DMS114 treated with DMSO at 0.1 percent for 48 hours (cell line): ENCODE measurements at regions not wholly inside any gene's neighbourhood (a gene's known extent, or its start where the extent isn't known, plus 50 kb on each side); places are given as distances from the start of the nearest gene placed in this dataset.
"Not testable (repeated sequence)": the region's sequence is repeated elsewhere in the genome, so short reads cannot be mapped to it uniquely, and the experiment has no call there.

Source experiments
- DNase-seq: peaks from one replicate; lab custom pipeline; 2025; ENCODE audit not compliant: unreplicated experiment; lab: John Stamatoyannopoulos, UW

- DNase-seq = no peak
These were observed 572.9 kb upstream of the SGCD start for GRCh38 chr5:155753943-155754581.

DNA sequence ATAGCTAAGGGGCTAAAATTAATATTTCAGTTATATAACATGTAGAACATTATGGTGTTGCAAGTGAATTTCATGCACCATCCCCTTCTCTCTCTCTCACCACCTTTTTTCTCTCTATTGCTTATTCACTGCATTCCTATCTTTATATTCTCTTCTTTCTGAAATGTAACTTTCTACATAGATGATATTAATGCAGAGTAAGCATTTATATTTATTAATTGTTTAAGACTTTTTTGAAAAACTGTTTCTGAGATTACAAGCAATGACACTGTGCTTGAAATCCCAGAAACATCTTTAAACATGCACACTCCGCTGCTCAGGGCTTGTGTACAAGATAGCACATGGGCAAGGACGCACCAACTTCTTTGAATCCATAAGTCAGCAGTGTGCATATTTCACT lies 567.7 kb upstream of the SGCD start:
- DNase-seq = no peak

GRCh38 chr5:155759984-155760383 lies 567.0 kb upstream of the SGCD start:
- no peak for DNase-seq

GRCh38 chr5:155761502-155761901 lies 565.5 kb upstream of the SGCD start:
- no peak for DNase-seq

- DNase-seq = no peak
These were observed 561.2 kb upstream of the SGCD start for GRCh38 chr5:155765715-155766114.

GRCh38 chr5:155767470-155767869 lies 559.5 kb upstream of the SGCD start:
- DNase-seq = no peak

DNA sequence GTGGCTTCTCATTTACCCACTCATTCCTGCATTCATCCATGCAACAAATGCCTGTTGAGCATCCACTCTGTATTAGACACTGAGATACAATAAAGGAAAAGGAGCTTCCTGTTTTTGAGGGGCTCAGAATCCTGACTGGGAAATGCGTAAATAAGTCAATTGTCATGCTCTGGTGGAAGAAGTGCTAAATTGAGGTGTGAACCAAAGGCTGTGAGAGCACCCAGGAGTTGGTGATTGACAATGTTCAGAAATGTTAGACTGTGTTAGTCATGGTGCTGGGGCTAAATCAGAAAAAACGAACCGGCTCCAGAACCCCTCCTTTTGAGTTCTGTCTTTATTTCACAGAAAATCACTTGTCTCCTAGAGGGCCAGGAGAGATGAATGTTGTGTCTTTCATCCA lies 558.6 kb upstream of the SGCD start:
- no peak for DNase-seq

DNA sequence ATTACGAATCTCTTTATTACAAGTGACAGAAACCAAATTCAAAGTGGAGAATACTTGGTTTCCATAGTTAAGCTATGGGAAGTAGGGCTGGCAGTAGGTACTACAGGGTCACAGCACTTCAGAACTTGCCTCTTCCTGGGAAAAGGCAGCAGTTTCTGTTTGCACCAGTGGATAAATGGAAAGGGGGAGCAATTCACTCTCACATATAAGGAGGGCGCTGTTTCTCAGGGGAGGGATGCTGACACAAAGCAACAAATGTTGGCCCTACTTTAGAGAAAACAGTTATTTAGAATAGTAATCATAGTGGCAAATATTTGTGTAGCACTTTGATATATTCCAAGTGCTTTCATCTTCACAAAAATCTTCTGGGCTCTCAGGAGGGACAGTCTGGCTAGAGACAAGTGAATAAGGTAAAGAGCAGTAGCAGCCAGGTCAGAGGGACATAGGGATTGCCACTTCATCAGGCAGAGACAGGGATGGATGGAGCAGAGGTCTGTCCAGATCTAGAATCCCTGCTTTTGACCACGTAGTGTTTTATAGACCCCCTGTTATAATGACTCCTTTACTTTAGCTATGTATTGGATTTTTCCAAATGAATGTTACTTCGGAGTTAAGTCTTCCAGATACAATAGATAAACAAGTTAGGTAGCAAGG lies 554.8 kb upstream of the SGCD start:
- no peak for DNase-seq

GRCh38 chr5:155773680-155774079 lies 553.3 kb upstream of the SGCD start:
- DNase-seq = no peak

- DNase-seq = no peak
These were observed 546.7 kb upstream of the SGCD start for GRCh38 chr5:155780260-155780659.

- no peak for DNase-seq
These were observed 543.7 kb upstream of the SGCD start for GRCh38 chr5:155783246-155783645.

DNA sequence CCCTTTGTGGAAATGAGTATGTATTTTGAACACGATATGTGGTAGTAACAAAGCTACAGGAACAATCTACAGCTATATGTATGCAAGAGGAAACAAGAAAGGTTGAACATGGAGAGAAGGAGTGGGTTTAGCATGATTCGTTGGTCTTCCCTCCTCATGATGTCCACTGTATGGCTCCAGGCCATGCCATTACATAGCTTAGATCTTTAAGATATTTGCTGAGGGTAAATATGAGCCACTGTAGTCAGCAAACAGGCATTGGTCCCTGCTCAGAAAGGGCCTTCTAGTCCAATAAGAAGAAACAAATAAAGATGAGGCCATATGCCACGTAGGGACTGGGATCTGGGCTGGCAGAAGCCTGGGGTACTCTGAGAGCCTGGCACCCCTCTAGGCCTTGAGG lies 543.2 kb upstream of the SGCD start:
- DNase-seq = no peak

GRCh38 chr5:155786108-155786507 lies 540.9 kb upstream of the SGCD start:
- DNase-seq = no peak

- no peak for DNase-seq
These were observed 534.1 kb upstream of the SGCD start for GRCh38 chr5:155792873-155793272.

- no peak for DNase-seq
These were observed 532.2 kb upstream of the SGCD start for GRCh38 chr5:155794795-155795194.

DNA sequence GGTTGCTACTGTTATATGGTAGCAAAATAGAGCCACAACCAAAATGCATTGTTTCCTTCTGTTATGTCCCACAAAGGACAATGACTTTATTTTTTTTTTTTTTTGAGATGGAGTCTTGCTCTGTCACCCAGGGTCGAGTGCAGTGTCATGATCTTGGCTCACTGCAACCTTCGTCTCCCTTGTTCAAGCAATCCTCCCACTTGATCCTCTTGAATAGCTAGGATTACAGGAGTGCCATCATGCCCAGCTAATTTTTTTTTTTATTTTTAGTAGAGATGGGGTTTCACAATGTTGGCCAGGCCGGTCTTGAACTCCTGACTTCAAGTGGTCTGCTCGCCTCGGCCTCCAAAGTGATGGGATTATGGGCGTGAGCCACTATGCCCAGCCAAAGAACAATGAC lies 527.7 kb upstream of the SGCD start:
- no peak for DNase-seq

GRCh38 chr5:155807884-155808576 lies 518.9 kb upstream of the SGCD start:
- DNase-seq = no peak

GRCh38 chr5:155815248-155815647 lies 511.7 kb upstream of the SGCD start:
- no peak for DNase-seq

- no peak for DNase-seq
These were observed 504.8 kb upstream of the SGCD start for GRCh38 chr5:155822177-155822576.

GRCh38 chr5:155826611-155827507 lies 500.1 kb upstream of the SGCD start:
- no peak for DNase-seq

DNA sequence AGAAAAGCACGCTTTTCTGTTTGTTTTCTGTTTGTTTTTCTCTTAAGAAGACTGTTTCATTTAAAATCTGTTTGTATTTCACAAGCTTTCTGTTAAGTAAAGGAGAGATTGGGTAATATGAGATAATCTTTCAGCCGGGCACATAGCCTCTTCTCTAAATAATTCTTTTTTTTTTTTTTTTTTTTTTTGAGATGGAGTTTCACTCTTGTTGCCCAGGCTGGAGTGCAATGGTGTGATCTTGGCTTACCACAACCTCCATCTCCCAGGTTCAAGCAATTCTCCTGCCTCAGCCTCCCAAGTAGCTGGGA lies 499.5 kb upstream of the SGCD start:
- not testable (repeated sequence) for DNase-seq

DNA sequence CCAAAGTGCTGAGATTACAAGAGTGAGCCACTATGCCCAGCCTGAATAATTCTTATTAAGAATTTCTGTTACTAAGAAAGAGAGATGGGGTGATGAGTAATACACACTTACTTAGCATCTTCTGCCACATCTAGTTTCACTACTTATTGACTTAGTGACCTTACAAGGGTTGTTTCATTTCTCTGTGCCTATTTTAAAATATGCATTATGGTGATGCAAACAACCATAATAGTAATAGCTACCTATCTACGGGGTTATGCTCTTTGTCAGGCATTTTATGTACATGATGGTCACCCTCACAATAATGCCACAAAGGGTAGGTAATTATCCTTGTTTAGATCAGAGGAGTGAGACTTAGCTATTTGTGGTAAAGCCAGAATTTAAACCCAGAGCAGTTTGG lies 499.0 kb upstream of the SGCD start:
- no peak for DNase-seq
